ENCODE measurements at regions not wholly inside any gene's neighbourhood (a gene's known extent, or its start where the extent isn't known, plus 50 kb on each side); places are given as distances from the start of the nearest gene placed in this dataset.

GRCh38 chr12:115230606-115231005 is 546.6 kb upstream of the TBX3 start:
- DNase-seq (ENCODE audit: insufficient read length, low spot score) = no peak
- FAIRE-seq = no peak
- no peak for TF ChIP-seq POLR2A (IDR thresholded peaks at IDR 0.05; ENCODE audit: low read depth, low read length)

- DNase-seq (ENCODE audit: insufficient read length, low spot score) = no peak
- TF ChIP-seq POLR2A (IDR thresholded peaks at IDR 0.05; ENCODE audit: low read depth, low read length) = no peak
- FAIRE-seq = no peak
Measured at GRCh38 chr12:115229517-115229916, 545.5 kb upstream of the TBX3 start.

GRCh38 chr12:115228434-115228833 is 544.5 kb upstream of the TBX3 start:
- FAIRE-seq = no peak
- TF ChIP-seq POLR2A (IDR thresholded peaks at IDR 0.05; ENCODE audit: low read depth, low read length) = no peak
- DNase-seq (ENCODE audit: insufficient read length, low spot score) = no peak

GRCh38 chr12:115227137-115227615 is 543.2 kb upstream of the TBX3 start:
- TF ChIP-seq POLR2A (IDR thresholded peaks at IDR 0.05; ENCODE audit: low read depth, low read length) = no peak
- peak; percentile 68 for DNase-seq (ENCODE audit: insufficient read length, low spot score)
- peak; percentile 93 for FAIRE-seq

- FAIRE-seq (no peak), DNase-seq (ENCODE audit: insufficient read length, low spot score) (no peak)
- TF ChIP-seq POLR2A (IDR thresholded peaks at IDR 0.05; ENCODE audit: low read depth, low read length) = no peak
Measured at GRCh38 chr12:115225845-115226244, 541.9 kb upstream of the TBX3 start.

GRCh38 chr12:115223991-115224390 is 540.0 kb upstream of the TBX3 start:
- FAIRE-seq = no peak
- no peak for TF ChIP-seq POLR2A (IDR thresholded peaks at IDR 0.05; ENCODE audit: low read depth, low read length)

GRCh38 chr12:115223322-115223721 is 539.3 kb upstream of the TBX3 start:
- FAIRE-seq = no peak
- peak; percentile 30 for DNase-seq (ENCODE audit: insufficient read length, low spot score)
- TF ChIP-seq POLR2A (IDR thresholded peaks at IDR 0.05; ENCODE audit: low read depth, low read length) = no peak

More at GRCh38 chr12:115223991-115224390, 540.0 kb upstream of the TBX3 start:
- no peak for DNase-seq (ENCODE audit: insufficient read length, low spot score)

GRCh38 chr12:115222220-115222619 is 538.2 kb upstream of the TBX3 start:
- DNase-seq (ENCODE audit: insufficient read length, low spot score) (no peak), FAIRE-seq (no peak)
- TF ChIP-seq POLR2A (IDR thresholded peaks at IDR 0.05; ENCODE audit: low read depth, low read length) = no peak

- DNase-seq (ENCODE audit: insufficient read length, low spot score) (no peak), FAIRE-seq (no peak)
- no peak for TF ChIP-seq POLR2A (IDR thresholded peaks at IDR 0.05; ENCODE audit: low read depth, low read length)
Measured at GRCh38 chr12:115216301-115216700, 532.3 kb upstream of the TBX3 start.

- no peak for TF ChIP-seq POLR2A (IDR thresholded peaks at IDR 0.05; ENCODE audit: low read depth, low read length)
- DNase-seq (ENCODE audit: insufficient read length, low spot score) = no peak
- FAIRE-seq = no peak
Measured at GRCh38 chr12:115215544-115215943, 531.6 kb upstream of the TBX3 start.

- no peak for DNase-seq (ENCODE audit: insufficient read length, low spot score)
- TF ChIP-seq POLR2A (IDR thresholded peaks at IDR 0.05; ENCODE audit: low read depth, low read length) = no peak
- FAIRE-seq = no peak
Measured at GRCh38 chr12:115213538-115214016, 529.6 kb upstream of the TBX3 start.

- no peak for TF ChIP-seq POLR2A (IDR thresholded peaks at IDR 0.05; ENCODE audit: low read depth, low read length)
- FAIRE-seq (no peak), DNase-seq (ENCODE audit: insufficient read length, low spot score) (no peak)
Measured at GRCh38 chr12:115213118-115213517, 529.1 kb upstream of the TBX3 start.

- DNase-seq (ENCODE audit: insufficient read length, low spot score) = no peak
- TF ChIP-seq POLR2A (IDR thresholded peaks at IDR 0.05; ENCODE audit: low read depth, low read length) = no peak
- no peak for FAIRE-seq
Measured at GRCh38 chr12:115212356-115212755, 528.4 kb upstream of the TBX3 start.

GRCh38 chr12:115210533-115211252 is 526.7 kb upstream of the TBX3 start:
- TF ChIP-seq POLR2A (IDR thresholded peaks at IDR 0.05; ENCODE audit: low read depth, low read length) = no peak
- no peak for FAIRE-seq
- no peak for DNase-seq (ENCODE audit: insufficient read length, low spot score)

GRCh38 chr12:115209230-115209629 is 525.3 kb upstream of the TBX3 start:
- no peak for TF ChIP-seq POLR2A (IDR thresholded peaks at IDR 0.05; ENCODE audit: low read depth, low read length)
- FAIRE-seq = no peak
- DNase-seq (ENCODE audit: insufficient read length, low spot score) = no peak

All from H54 (cell line).